GM12878 (cell line): ENCODE measurements at regions not wholly inside any gene's neighbourhood (a gene's known extent, or its start where the extent isn't known, plus 50 kb on each side); places are given as distances from the start of the nearest gene placed in this dataset.

Source experiments
- ATAC-seq: fragments of 200-7000 bp; cut with Tn5 transposase; 3 replicates; pipeline ENCODE4 v1.9.1; 2020; ENCODE audit warnings: mild to moderate bottlenecking, moderate library complexity
- BruUV-seq: library from RNA; stranded (reverse); fragments of 400-500 nt; replicated peaks from 2 replicates; lab custom pipeline; 2021; lab: Mats Ljungman, UMichigan
- CTCF ChIA-PET: fragments of 300-600 bp; sonication (Branson Sonifier 250); formaldehyde crosslinking; extraction: SDS; loops from one replicate; lab custom pipeline; 2021; ENCODE audit warnings: inconsistent platforms; lab: Yijun Ruan, JAX
- POLR2A ChIA-PET: fragments of 350-600 bp; formaldehyde crosslinking; extraction: SDS; loops from one replicate; lab custom pipeline; 2021; ENCODE audit warnings: inconsistent platforms; lab: Charles Lee
- RAD21 ChIA-PET: fragments of 300-600 bp; sonication (Branson Sonifier 250); formaldehyde crosslinking; loops from one replicate; lab custom pipeline; 2023; ENCODE audit warnings: antibody characterized with exemption; ENCODE audit not compliant: unreplicated experiment; lab: Charles Lee
- SMC1A ChIA-PET: fragments of 300-600 bp; sonication (Branson Sonifier 250); formaldehyde crosslinking; loops from one replicate; lab custom pipeline; 2023; ENCODE audit not compliant: unreplicated experiment, uncharacterized antibody; lab: Charles Lee
- DNase-seq: peaks from one replicate; pipeline ENCODE4 v3.0.0-alpha.2; 2011; ENCODE audit warnings: low read depth, low spot score
- FAIRE-seq: peaks from 3 replicates; lab custom pipeline; 2011; peaks lifted over from hg19 to GRCh38; lab: Jason Lieb, UNC
- H2AFZ ChIP-seq: 2 replicates; pipeline ENCODE4 v1.6.0; 2011; ENCODE audit warnings: low read depth, low read length, control low read depth; ENCODE audit not compliant: control insufficient read depth
- H3K27ac ChIP-seq: 2 replicates; pipeline ENCODE4 v1.5.1; 2011; ENCODE audit warnings: control low read depth; ENCODE audit not compliant: control insufficient read depth, insufficient read depth
- H3K27me3 ChIP-seq, 2 experiments: replicated peaks in 1 of 2; 2 replicates each; pipeline versions ENCODE4 v1.6.0 to v1.6.1; 2011; ENCODE audit warnings: low read length in 1 of 2; ENCODE audit not compliant: control insufficient read depth in 2 of 2, insufficient read depth in 2 of 2
- H3K36me3 ChIP-seq, 2 experiments: 2 replicates each; pipeline ENCODE4 v1.5.1; 2011; ENCODE audit warnings: low read length in 1 of 2; ENCODE audit not compliant: control insufficient read depth in 2 of 2, insufficient read depth in 2 of 2
- H3K4me1 ChIP-seq: 2 replicates; pipeline ENCODE4 v1.6.1; 2011; ENCODE audit warnings: mild to moderate bottlenecking, low read length, moderate library complexity, mixed read lengths; ENCODE audit not compliant: control insufficient read depth, insufficient read depth
- H3K4me2 ChIP-seq: 2 replicates; pipeline ENCODE4 v1.6.0; 2011; ENCODE audit warnings: control low read depth; ENCODE audit not compliant: control insufficient read depth, insufficient read depth
- H3K4me3 ChIP-seq: fragments of 200-600 bp; sonication (generic); 2 replicates; pipeline ENCODE4 v1.5.1; 2016
- H3K79me2 ChIP-seq: 2 replicates; pipeline ENCODE4 v1.6.0; 2011; ENCODE audit warnings: low read length; ENCODE audit not compliant: control insufficient read depth, insufficient read depth
- H3K9ac ChIP-seq: 2 replicates; pipeline ENCODE4 v1.8.0; 2011; ENCODE audit warnings: low read length, control low read depth, mixed read lengths; ENCODE audit not compliant: control insufficient read depth, insufficient read depth
- H3K9me3 ChIP-seq: replicated peaks from 3 replicates; pipeline ENCODE4 v1.5.1; 2011; ENCODE audit warnings: mild to moderate bottlenecking, low read length; ENCODE audit not compliant: control insufficient read depth, insufficient read depth
- H4K20me1 ChIP-seq: 2 replicates; pipeline ENCODE4 v1.6.0; 2011; ENCODE audit not compliant: control insufficient read depth, insufficient read depth
- CHD4 ChIP-seq: fragments of 200-600 bp; sonication (generic); IDR thresholded peaks from 2 replicates; pipeline ENCODE4 v1.6.1; 2016; ENCODE audit warnings: mild to moderate bottlenecking
- DPF2 ChIP-seq: fragments of 450-650 bp; IDR thresholded peaks from 2 replicates; pipeline ENCODE4 v1.6.1; 2017; ENCODE audit warnings: mild to moderate bottlenecking
- KDM1A ChIP-seq: fragments of 200-600 bp; sonication (generic); IDR thresholded peaks from 2 replicates; pipeline ENCODE4 v1.6.1; 2016; ENCODE audit warnings: borderline replicate concordance
- MEF2B ChIP-seq: fragments of 450-650 bp; IDR thresholded peaks from 2 replicates; pipeline ENCODE4 v1.6.1; 2018; ENCODE audit warnings: mild to moderate bottlenecking, moderate library complexity; ENCODE audit not compliant: partially characterized antibody, poor library complexity, severe bottlenecking
- MYC ChIP-seq: IDR thresholded peaks from 2 replicates; pipeline ENCODE4 v1.6.1; 2011; ENCODE audit warnings: mild to moderate bottlenecking, low read length, moderate library complexity, inconsistent platforms; ENCODE audit not compliant: insufficient read depth, insufficient replicate concordance, insufficient read length, severe bottlenecking
- PBX3 ChIP-seq: IDR thresholded peaks from 2 replicates; pipeline ENCODE4 v1.6.1; 2011; ENCODE audit warnings: mild to moderate bottlenecking, low read depth, low read length, moderate library complexity; ENCODE audit not compliant: insufficient replicate concordance
- POLR2AphosphoS2 ChIP-seq: IDR thresholded peaks from 2 replicates; pipeline ENCODE4 v1.6.1; 2011; ENCODE audit warnings: low read depth, mild to moderate bottlenecking, low read length, improper control_type of control experiment, moderate library complexity
- SREBF2 ChIP-seq: IDR thresholded peaks from 2 replicates; pipeline ENCODE4 v1.6.1; 2012; ENCODE audit warnings: mild to moderate bottlenecking, low read length
- STAT3 ChIP-seq: IDR thresholded peaks from 2 replicates; pipeline ENCODE4 v1.6.1; 2011; ENCODE audit warnings: low read depth, low read length, improper control_type of control experiment
- TCF3 ChIP-seq: IDR thresholded peaks from 2 replicates; pipeline ENCODE4 v1.6.1; 2012; ENCODE audit warnings: low read depth, mild to moderate bottlenecking, low read length, borderline replicate concordance; ENCODE audit not compliant: insufficient read depth
- WGBS: methylation state at CpG from one replicate; pipeline ENCODE4 v1.1.6; 2016; ENCODE audit warnings: low lambda C conversion rate; ENCODE audit not compliant: insufficient replicate concordance, insufficient coverage; ENCODE audit errors: missing lambda C conversion rate; 5-methylcytosine and 5-hydroxymethylcytosine counted together
- in situ Hi-C: fragments of 300-500 bp; cut with MboI; formaldehyde crosslinking; loops from 9 replicates; pipeline ENCODE4 v1.14.3; 2018; ENCODE audit warnings: mixed read lengths
- intact Hi-C: fragments of 100-400 bp; cut with micrococcal nuclease; formaldehyde crosslinking; loops from one replicate; pipeline ENCODE4 v1.14.2; 2022; ENCODE audit not compliant: unreplicated experiment
- TF ChIP-seq, protein P1 (sequence below): IDR thresholded peaks from 2 replicates; pipeline ENCODE4 v1.6.1; 2011; ENCODE audit warnings: borderline replicate concordance, low read depth, mild to moderate bottlenecking, moderate library complexity, low read length; ENCODE audit not compliant: insufficient read depth, poor library complexity, severe bottlenecking
- TF ChIP-seq, protein P2 (sequence below): fragments of 450-650 bp; IDR thresholded peaks from 2 replicates; pipeline ENCODE4 v1.6.1; 2016; ENCODE audit warnings: mild to moderate bottlenecking
- TF ChIP-seq, protein P3 (sequence below): IDR thresholded peaks from 2 replicates; pipeline ENCODE4 v1.6.1; 2012; ENCODE audit warnings: low read depth, low read length, improper control_type of control experiment
- TF ChIP-seq, protein P4 (sequence below): fragments of 450-650 bp; IDR thresholded peaks from 2 replicates; pipeline ENCODE4 v1.6.1; 2017; ENCODE audit warnings: antibody characterized with exemption, mild to moderate bottlenecking, moderate library complexity

DNA sequence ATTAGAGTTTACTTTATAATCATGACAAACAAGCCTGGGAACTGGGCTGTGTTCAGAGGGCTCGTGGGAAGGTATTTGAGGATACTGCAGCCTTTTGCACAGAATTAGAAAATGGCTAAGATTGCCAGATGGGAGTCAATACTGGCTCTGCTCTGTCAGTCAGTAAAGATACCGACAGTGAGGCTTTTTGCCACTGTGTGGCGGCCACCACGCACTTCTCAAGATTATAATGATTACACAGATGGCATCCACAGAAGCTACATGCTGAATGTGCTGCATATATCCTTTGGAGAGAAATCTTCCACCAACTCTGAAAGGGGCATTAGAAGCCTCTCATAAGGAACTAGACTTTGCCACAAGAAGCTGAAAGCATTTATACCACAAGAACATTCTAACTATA, 213.4 kb upstream of the PTBP2 start:
- Histone ChIP-seq H3K36me3 (no peaks in the 10 kb centered on the region), H3K27ac (no peak overlapping the region), H3K9me3 (no peaks in the 10 kb centered on the region), H2AFZ (no peak overlapping the region), H3K4me2 (no peak overlapping the region), H3K27me3 (no peaks in the 10 kb centered on the region), H3K4me1 (no peaks in the 10 kb centered on the region), H3K79me2 (no peaks in the 10 kb centered on the region), H3K9ac (no peak overlapping the region), H3K4me3 (no peak overlapping the region), H4K20me1 (no peaks in the 10 kb centered on the region)
- POLR2A ChIA-PET = no interaction called here
- RAD21 ChIA-PET = no interaction called here
- DNase-seq = no peak
- intact Hi-C loops (no loop called here), in situ Hi-C loops (no loop called here)
- SMC1A ChIA-PET = no interaction called here
- CTCF ChIA-PET = no interaction called here
- no peak for ATAC-seq
- WGBS = 39% methylated on average over 4 of the region's 4 CpGs
- no peak for FAIRE-seq
- no TSS peak for BruUV-seq
- TF ChIP-seq, protein P1, sequence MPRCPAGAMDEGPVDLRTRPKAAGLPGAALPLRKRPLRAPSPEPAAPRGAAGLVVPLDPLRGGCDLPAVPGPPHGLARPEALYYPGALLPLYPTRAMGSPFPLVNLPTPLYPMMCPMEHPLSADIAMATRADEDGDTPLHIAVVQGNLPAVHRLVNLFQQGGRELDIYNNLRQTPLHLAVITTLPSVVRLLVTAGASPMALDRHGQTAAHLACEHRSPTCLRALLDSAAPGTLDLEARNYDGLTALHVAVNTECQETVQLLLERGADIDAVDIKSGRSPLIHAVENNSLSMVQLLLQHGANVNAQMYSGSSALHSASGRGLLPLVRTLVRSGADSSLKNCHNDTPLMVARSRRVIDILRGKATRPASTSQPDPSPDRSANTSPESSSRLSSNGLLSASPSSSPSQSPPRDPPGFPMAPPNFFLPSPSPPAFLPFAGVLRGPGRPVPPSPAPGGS = no peak
- TF ChIP-seq DPF2 = no peak
- TF ChIP-seq MEF2B = no peak
- TF ChIP-seq, protein P2, sequence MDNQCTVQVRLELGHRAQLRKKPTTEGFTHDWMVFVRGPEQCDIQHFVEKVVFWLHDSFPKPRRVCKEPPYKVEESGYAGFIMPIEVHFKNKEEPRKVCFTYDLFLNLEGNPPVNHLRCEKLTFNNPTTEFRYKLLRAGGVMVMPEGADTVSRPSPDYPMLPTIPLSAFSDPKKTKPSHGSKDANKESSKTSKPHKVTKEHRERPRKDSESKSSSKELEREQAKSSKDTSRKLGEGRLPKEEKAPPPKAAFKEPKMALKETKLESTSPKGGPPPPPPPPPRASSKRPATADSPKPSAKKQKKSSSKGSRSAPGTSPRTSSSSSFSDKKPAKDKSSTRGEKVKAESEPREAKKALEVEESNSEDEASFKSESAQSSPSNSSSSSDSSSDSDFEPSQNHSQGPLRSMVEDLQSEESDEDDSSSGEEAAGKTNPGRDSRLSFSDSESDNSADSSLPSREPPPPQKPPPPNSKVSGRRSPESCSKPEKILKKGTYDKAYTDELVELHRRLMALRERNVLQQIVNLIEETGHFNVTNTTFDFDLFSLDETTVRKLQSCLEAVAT = no peak
- no peak for TF ChIP-seq MYC
- TF ChIP-seq CHD4 = no peak
- no peak for TF ChIP-seq KDM1A
- no peak for TF ChIP-seq SREBF2
- no peak for TF ChIP-seq TCF3
- TF ChIP-seq, protein P3, sequence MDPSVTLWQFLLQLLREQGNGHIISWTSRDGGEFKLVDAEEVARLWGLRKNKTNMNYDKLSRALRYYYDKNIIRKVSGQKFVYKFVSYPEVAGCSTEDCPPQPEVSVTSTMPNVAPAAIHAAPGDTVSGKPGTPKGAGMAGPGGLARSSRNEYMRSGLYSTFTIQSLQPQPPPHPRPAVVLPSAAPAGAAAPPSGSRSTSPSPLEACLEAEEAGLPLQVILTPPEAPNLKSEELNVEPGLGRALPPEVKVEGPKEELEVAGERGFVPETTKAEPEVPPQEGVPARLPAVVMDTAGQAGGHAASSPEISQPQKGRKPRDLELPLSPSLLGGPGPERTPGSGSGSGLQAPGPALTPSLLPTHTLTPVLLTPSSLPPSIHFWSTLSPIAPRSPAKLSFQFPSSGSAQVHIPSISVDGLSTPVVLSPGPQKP = no peak
- TF ChIP-seq PBX3 = no peak
- no peak for TF ChIP-seq STAT3
- no peak for TF ChIP-seq POLR2AphosphoS2
- TF ChIP-seq, protein P4, sequence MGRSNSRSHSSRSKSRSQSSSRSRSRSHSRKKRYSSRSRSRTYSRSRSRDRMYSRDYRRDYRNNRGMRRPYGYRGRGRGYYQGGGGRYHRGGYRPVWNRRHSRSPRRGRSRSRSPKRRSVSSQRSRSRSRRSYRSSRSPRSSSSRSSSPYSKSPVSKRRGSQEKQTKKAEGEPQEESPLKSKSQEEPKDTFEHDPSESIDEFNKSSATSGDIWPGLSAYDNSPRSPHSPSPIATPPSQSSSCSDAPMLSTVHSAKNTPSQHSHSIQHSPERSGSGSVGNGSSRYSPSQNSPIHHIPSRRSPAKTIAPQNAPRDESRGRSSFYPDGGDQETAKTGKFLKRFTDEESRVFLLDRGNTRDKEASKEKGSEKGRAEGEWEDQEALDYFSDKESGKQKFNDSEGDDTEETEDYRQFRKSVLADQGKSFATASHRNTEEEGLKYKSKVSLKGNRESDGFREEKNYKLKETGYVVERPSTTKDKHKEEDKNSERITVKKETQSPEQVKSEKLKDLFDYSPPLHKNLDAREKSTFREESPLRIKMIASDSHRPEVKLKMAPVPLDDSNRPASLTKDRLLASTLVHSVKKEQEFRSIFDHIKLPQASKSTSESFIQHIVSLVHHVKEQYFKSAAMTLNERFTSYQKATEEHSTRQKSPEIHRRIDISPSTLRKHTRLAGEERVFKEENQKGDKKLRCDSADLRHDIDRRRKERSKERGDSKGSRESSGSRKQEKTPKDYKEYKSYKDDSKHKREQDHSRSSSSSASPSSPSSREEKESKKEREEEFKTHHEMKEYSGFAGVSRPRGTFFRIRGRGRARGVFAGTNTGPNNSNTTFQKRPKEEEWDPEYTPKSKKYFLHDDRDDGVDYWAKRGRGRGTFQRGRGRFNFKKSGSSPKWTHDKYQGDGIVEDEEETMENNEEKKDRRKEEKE = no peak
